ENCODE measurements at regions not wholly inside any gene's neighbourhood (a gene's known extent, or its start where the extent isn't known, plus 50 kb on each side); places are given as distances from the start of the nearest gene placed in this dataset.

DNA sequence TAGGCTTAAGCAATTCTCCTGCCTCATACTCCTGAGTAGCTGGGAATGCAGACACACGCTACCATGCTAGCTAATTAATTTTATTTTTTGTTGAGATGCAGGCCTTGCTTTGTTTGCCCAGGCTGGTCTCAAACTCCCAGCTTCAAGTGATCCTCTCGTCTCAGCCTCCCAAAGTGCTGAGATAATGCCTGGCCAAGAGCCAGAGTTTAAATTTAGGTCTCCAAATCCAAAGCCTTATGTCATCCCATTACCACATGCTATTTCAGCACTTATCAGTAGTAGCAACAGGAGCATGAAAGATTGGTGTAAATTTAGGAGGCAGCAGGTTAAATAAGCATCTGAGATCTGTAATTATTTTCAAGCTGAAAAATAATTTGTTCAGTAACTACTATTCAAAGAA, 326.1 kb upstream of the ANO5 start:
- H3K4me3 ChIP-seq = no peak overlapping the region
- TF ChIP-seq CTCF (IDR thresholded peaks at IDR 0.05) = no peak
- no peaks in the 10 kb centered on the region for H3K27me3 ChIP-seq
- no peaks in the 10 kb centered on the region for H3K36me3 ChIP-seq
- intact Hi-C loops (cut with DNase I) = no loop called here
- H3K4me1 ChIP-seq = no peaks in the 10 kb centered on the region
- no peak overlapping the region for H3K27ac ChIP-seq
- no peak for DNase-seq
- no peaks in the 10 kb centered on the region for H3K9me3 ChIP-seq
- no peak overlapping the region for H3K9ac ChIP-seq (ENCODE audit: low read depth in 2 of 2, low read length in 2 of 2)

DNA sequence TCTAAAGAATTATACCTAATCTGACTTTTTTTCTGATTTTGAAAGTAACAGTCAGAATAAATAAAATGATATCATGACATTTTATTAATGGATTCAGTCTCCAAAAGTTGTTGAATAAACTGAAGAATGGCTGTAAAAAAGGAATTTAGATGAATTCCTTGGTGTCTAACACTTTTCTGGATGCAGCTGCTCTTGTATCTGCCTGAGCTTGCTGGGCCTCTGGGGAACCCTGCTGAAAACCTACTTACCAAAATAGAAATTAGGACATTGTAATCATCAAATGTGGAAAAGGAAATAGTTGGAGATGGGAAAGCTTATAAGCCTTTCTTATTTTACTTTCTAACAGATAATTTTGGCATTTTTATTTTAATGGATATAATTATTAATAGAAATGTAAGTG, 315.7 kb upstream of the ANO5 start:
- no peak for DNase-seq
- Histone ChIP-seq H3K9ac (ENCODE audit: low read depth in 2 of 2, low read length in 2 of 2) (no peak overlapping the region), H3K4me3 (no peak overlapping the region), H3K4me1 (no peaks in the 10 kb centered on the region), H3K9me3 (no peaks in the 10 kb centered on the region), H3K27me3 (no peaks in the 10 kb centered on the region), H3K27ac (no peak overlapping the region), H3K36me3 (no peaks in the 10 kb centered on the region)
- intact Hi-C loops (cut with DNase I) = no loop called here
- no peak for TF ChIP-seq CTCF (IDR thresholded peaks at IDR 0.05)

- Histone ChIP-seq H3K27ac (no peak overlapping the region), H3K9ac (ENCODE audit: low read depth in 2 of 2, low read length in 2 of 2) (no peak overlapping the region), H3K4me3 (no peak overlapping the region), H3K9me3 (no peaks in the 10 kb centered on the region), H3K36me3 (no peaks in the 10 kb centered on the region), H3K4me1 (no peaks in the 10 kb centered on the region), H3K27me3 (no peaks in the 10 kb centered on the region)
- DNase-seq = no peak
- intact Hi-C loops (cut with DNase I) = no loop called here
- no peak for TF ChIP-seq CTCF (IDR thresholded peaks at IDR 0.05)
Measured at GRCh38 chr11:21883354-21883753, 309.5 kb upstream of the ANO5 start.

GRCh38 chr11:21888814-21889213, 304.1 kb upstream of the ANO5 start:
- Histone ChIP-seq H3K4me3 (no peak overlapping the region), H3K27ac (no peak overlapping the region), H3K4me1 (no peaks in the 10 kb centered on the region), H3K36me3 (no peaks in the 10 kb centered on the region), H3K27me3 (no peaks in the 10 kb centered on the region), H3K9me3 (no peaks in the 10 kb centered on the region), H3K9ac (ENCODE audit: low read depth in 2 of 2, low read length in 2 of 2) (no peak overlapping the region)
- no peak for TF ChIP-seq CTCF (IDR thresholded peaks at IDR 0.05)
- intact Hi-C loops (cut with DNase I) = no loop called here
- no peak for DNase-seq

DNA sequence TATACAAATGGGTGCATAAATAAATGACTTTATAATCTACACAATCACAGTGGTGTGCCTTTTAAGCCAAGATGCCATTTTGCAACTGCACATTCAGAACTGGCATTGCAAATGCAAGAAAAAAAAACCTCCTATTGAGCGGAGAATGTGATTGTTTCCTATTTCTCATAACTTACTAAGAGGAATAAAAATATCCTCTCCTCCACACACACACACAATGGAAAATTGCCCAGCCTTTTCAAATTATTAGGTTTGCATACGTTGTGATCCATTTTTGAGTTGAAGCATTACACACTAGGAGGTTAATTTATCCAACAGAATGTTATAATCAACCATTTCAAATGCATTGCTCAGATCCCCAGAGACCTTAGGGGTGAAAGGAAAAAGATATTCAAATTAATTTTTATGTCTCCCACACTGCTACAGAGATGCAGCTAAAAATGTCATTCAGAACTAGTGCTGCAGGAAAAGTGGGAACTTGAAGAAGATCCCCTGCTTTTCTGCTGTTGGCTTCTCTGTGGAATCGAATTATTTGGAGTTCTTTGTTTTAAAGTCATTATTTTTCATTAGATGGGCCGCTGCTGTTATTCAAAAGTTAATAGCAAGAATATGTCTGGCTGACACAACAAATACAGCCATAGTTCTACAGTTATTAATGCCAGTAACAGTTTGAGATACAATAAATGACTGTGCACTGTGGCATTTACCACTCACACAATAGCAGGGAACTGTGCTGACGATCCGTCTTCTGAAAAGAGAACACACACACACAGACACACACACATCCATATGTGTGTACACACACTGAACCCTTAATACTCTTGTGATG, 299.9 kb upstream of the ANO5 start:
- DNase-seq = no peak
- TF ChIP-seq CTCF (IDR thresholded peaks at IDR 0.05) = no peak
- intact Hi-C loops (cut with DNase I) = no loop called here

More for the DNA sequence above, 299.9 kb upstream of the ANO5 start:
- Histone ChIP-seq H3K4me3 (no peak overlapping the region), H3K4me1 (no peaks in the 10 kb centered on the region), H3K36me3 (no peaks in the 10 kb centered on the region), H3K27me3 (no peaks in the 10 kb centered on the region), H3K27ac (no peak overlapping the region), H3K9me3 (no peaks in the 10 kb centered on the region), H3K9ac (ENCODE audit: low read depth in 2 of 2, low read length in 2 of 2) (no peak overlapping the region)

Measured in colonic mucosa (tissue), 4 donors.